Right lobe of liver (tissue), 6 donors: ENCODE measurements at regions not wholly inside any gene's neighbourhood (a gene's known extent, or its start where the extent isn't known, plus 50 kb on each side); places are given as distances from the start of the nearest gene placed in this dataset.
A peak's percentile ranks its signal among the peaks of the same experiment; 100 is the strongest.

Source experiments
- ATAC-seq, 4 donors: fragments of 200-7000 bp; cut with Tn5 transposase; one replicate each; pipeline ENCODE4 v1.9.1; 2020; ENCODE audit warnings: mild to moderate bottlenecking in 4 of 4, moderate library complexity in 4 of 4
- DNase-seq, 3 donors: peaks; one replicate each; pipeline ENCODE4 v3.0.0-alpha.2; 2020
- H3K27ac ChIP-seq, 3 donors: fragments of 200-600 bp; one replicate each; pipeline ENCODE4 v1.8.0; 2022
- H3K27me3 ChIP-seq, 2 donors: fragments of 200-600 bp; one replicate each; pipeline ENCODE4 v1.8.0; 2022
- H3K36me3 ChIP-seq, 4 donors: fragments of 200-600 bp; sonication (generic) in 1 of 4; one replicate each; pipeline versions ENCODE4 v1.5.1 to v1.8.0; 2017 to 2022; ENCODE audit warnings: control low read depth in 1 of 4
- H3K4me1 ChIP-seq, 4 donors: fragments of 200-600 bp; sonication (generic) in 1 of 4; one replicate each; pipeline versions ENCODE4 v1.5.1 to v1.8.0; 2017 to 2022; ENCODE audit warnings: control low read depth in 1 of 4
- H3K4me3 ChIP-seq, 3 donors: fragments of 200-600 bp; one replicate each; pipeline ENCODE4 v1.8.0; 2022
- H3K9me3 ChIP-seq, 4 donors: fragments of 200-600 bp; sonication (generic) in 1 of 4; one replicate each; pipeline versions ENCODE4 v1.5.1 to v1.8.0; 2017 to 2022; ENCODE audit warnings: control low read depth in 1 of 4
- POLR2A ChIP-seq: fragments of 450-650 bp; IDR thresholded peaks from one replicate; pipeline ENCODE4 v1.6.1; 2017; ENCODE audit warnings: antibody characterized with exemption, mild to moderate bottlenecking
- whole genome bisulfite sequencing: methylation state at CpG from one replicate; pipeline ENCODE4 v1.1.6; 2018; ENCODE audit warnings: low coverage, low lambda C conversion rate; ENCODE audit not compliant: insufficient coverage; ENCODE audit errors: missing lambda C conversion rate; 5-methylcytosine and 5-hydroxymethylcytosine counted together
- intact Hi-C, 2 donors: fragments of 100-400 bp; cut with DNase I; formaldehyde crosslinking; loops; one replicate each; pipeline versions ENCODE4 v1.11.2 to v1.14.1; 2022
- TF ChIP-seq, protein P1 (sequence below), 4 donors: fragments of 200-600 bp in 3 of 4; fragments of 450-650 bp in 1 of 4; IDR thresholded peaks; one replicate each; pipeline versions ENCODE4 v1.5.1 to v1.8.0; 2016 to 2022; ENCODE audit warnings: antibody characterized with exemption in 4 of 4, mild to moderate bottlenecking in 2 of 4
- donor health status: DM: no; HTN: yes; CAD: no.
- donor health status: DM: no; HTN: no; CAD: no.
- donor health status: DM: no; HTN: no; CAD: no.
- donor health status: DM: no; HTN: yes; CAD: no.
- donor health status: DM: no; HTN: yes; CAD: no.

GRCh38 chr11:19474954-19475721 lies 234.4 kb upstream of the E2F8 start:
- intact Hi-C loops = no loop called here
- DNase-seq (no peak), ATAC-seq (peak; percentile 76 to 98 (median 85))
- Histone ChIP-seq H3K27ac (no peak overlapping the region), H3K4me1 (peaks cover 0 to 9% (median 0%) of the 10 kb centered on the region in 4 donors), H3K4me3 (no peak overlapping the region), H3K36me3 (no peaks in the 10 kb centered on the region), H3K9me3 (no peaks in the 10 kb centered on the region), H3K27me3 (no peaks in the 10 kb centered on the region)
- 78% methylated on average over 6 of the region's 7 CpGs for WGBS
- no peak for TF ChIP-seq POLR2A
- TF ChIP-seq, protein P1, sequence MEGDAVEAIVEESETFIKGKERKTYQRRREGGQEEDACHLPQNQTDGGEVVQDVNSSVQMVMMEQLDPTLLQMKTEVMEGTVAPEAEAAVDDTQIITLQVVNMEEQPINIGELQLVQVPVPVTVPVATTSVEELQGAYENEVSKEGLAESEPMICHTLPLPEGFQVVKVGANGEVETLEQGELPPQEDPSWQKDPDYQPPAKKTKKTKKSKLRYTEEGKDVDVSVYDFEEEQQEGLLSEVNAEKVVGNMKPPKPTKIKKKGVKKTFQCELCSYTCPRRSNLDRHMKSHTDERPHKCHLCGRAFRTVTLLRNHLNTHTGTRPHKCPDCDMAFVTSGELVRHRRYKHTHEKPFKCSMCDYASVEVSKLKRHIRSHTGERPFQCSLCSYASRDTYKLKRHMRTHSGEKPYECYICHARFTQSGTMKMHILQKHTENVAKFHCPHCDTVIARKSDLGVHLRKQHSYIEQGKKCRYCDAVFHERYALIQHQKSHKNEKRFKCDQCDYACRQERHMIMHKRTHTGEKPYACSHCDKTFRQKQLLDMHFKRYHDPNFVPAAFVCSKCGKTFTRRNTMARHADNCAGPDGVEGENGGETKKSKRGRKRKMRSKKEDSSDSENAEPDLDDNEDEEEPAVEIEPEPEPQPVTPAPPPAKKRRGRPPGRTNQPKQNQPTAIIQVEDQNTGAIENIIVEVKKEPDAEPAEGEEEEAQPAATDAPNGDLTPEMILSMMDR (IDR thresholded peaks at IDR 0.05) = no peak

DNA sequence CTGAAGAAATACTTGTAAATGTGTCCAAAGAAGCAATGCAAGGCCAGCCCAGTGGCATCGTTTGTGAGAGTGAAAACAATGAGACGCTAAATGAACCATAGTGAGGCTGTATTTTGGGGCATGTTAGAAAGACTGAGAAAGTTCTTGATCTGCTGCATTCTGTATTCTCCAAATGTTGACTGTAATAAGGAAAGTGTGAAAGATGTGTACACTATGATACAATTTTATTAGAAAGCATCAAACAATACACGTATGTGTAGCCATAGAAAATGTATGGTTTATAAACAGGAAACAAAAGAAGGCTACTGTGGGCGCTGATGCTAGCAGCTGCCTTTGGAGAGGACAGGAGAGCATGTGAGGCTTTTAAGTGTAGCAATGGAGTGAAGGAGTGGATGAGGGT lies 233.5 kb upstream of the E2F8 start:
- H3K27me3 ChIP-seq = no peaks in the 10 kb centered on the region
- 64% methylated on average over 4 of the region's 4 CpGs for WGBS
- peaks cover 0 to 9% (median 0%) of the 10 kb centered on the region in 4 donors for H3K4me1 ChIP-seq
- no peak for DNase-seq
- ATAC-seq = no peak
- H3K9me3 ChIP-seq = no peaks in the 10 kb centered on the region
- TF ChIP-seq POLR2A = no peak
- TF ChIP-seq, protein P1 (IDR thresholded peaks at IDR 0.05) = no peak
- intact Hi-C loops = no loop called here
- no peak overlapping the region for H3K27ac ChIP-seq
- H3K4me3 ChIP-seq = no peak overlapping the region
- H3K36me3 ChIP-seq = no peaks in the 10 kb centered on the region

GRCh38 chr11:19472679-19473078 lies 231.9 kb upstream of the E2F8 start:
- intact Hi-C loops = no loop called here
- H3K27ac ChIP-seq = no peak overlapping the region
- DNase-seq (no peak), ATAC-seq (no peak)
- peaks cover 0 to 9% (median 0%) of the 10 kb centered on the region in 4 donors for H3K4me1 ChIP-seq
- H3K9me3 ChIP-seq = no peaks in the 10 kb centered on the region
- no peak overlapping the region for H3K4me3 ChIP-seq
- H3K36me3 ChIP-seq = no peaks in the 10 kb centered on the region
- H3K27me3 ChIP-seq = no peaks in the 10 kb centered on the region
- TF ChIP-seq, protein P1 (IDR thresholded peaks at IDR 0.05) = no peak
- no peak for TF ChIP-seq POLR2A
- WGBS = 37% methylated on average over 2 of the region's 3 CpGs

DNA sequence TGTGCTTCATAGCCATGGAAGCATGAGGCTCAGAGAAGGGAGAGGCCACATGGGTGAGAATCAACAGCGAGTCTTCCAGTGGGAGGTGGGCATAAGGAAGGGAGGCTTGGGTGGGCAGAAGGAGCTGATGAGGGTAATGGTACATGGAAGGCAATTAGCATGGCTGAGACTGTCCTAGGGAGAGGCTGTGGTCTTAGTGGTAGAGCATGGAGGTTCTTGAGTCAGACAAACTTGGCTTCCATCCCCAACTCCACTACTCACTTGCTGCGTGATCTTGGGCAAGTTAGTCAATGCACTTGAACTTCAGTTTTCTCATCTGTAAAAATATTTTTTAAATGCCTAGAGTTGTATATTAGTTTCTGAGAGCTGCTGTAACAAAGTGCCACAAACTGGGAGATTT lies 227.2 kb upstream of the E2F8 start:
- 86% methylated on average over 2 of the region's 2 CpGs for WGBS
- ATAC-seq = no peak

More for the DNA sequence above, 227.2 kb upstream of the E2F8 start:
- Histone ChIP-seq H3K36me3 (no peaks in the 10 kb centered on the region), H3K27ac (no peak overlapping the region), H3K4me1 (no peaks in the 10 kb centered on the region), H3K4me3 (no peak overlapping the region), H3K27me3 (no peaks in the 10 kb centered on the region), H3K9me3 (no peaks in the 10 kb centered on the region)
- intact Hi-C loops = no loop called here
- DNase-seq = no peak
- TF ChIP-seq POLR2A = no peak
- TF ChIP-seq, protein P1 (IDR thresholded peaks at IDR 0.05) = no peak
